HL-60/S4 treated with phorbol 12-myristate 13-acetate at 8.2 ng/mL for 4 days and 3 days (cell line): ENCODE measurements at regions not wholly inside any gene's neighbourhood (a gene's known extent, or its start where the extent isn't known, plus 50 kb on each side); places are given as distances from the start of the nearest gene placed in this dataset.
"Not testable (repeated sequence)": the region's sequence is repeated elsewhere in the genome, so short reads cannot be mapped to it uniquely, and the experiment has no call there.

ENCODE experiments used
- in situ Hi-C: fragments of 300-500 bp; cut with MboI; formaldehyde crosslinking; loops from 2 replicates; pipeline ENCODE4 v1.15.0; 2022; ENCODE audit warnings: low sequenced_read_pairs

DNA sequence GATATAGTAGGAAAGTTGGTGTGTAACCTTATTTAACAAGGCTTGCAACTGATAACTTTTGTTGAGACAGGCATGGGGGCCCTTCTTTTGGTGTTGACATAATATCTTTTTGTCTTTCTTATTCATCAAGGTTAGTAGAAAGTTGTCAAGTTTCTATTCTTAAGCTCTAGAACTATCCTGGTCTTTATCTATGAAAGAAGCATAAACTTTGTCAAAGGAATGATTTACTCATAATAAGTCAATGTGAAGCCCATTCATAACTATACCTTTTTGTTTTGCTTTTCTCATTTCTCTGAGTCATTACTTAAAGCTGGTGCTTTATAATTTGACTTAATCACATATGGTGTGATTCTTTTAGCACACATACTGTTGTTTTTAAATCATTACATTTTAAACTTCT lies 312.4 kb downstream of the UTRN start:
- in situ Hi-C loops = loop anchor here (25.0 kb wide), 1 partner anchor 615 kb away; no protein-coding TSS in a partner anchor

DNA sequence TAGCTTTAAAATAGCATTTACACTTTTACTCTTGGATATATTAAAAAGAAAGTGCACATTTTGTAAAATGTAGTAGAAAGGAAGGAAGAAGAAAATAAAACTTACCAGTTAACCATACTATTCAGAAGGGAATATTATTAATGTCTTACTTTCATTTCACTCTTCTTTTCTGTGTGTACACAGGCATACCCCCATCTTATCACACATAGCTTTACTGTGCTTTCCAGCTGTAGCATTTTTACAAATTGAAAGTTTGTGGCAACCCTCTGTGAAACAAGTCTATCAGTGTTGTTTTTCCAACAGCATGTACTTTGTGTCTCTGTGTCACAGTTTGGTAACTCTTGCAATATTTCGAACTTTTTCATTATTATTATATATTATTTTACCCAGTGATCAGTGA lies 314.5 kb downstream of the UTRN start:
- in situ Hi-C loops = loop anchor here (25.0 kb wide), 1 partner anchor 613 kb away; no protein-coding TSS in a partner anchor

DNA sequence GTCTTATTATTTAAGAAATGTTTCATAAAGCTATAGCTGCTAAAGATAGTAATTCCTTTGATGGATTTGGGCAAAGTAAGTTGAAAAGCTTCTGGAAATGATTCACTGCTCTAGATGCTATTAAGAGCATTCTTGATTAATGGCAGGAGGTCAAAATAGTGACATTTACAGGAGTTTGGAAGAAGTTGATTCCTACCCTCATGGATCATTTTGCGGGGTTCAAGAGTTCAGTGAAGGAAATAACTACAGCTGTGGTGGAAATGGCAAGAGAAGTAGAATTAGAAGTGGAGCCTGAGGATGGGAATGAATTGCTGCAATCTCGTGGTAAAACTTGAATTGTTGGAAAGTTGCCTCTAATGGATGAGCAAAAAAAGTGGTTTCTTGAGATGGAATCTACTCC lies 316.1 kb downstream of the UTRN start:
- in situ Hi-C loops = no loop called here

DNA sequence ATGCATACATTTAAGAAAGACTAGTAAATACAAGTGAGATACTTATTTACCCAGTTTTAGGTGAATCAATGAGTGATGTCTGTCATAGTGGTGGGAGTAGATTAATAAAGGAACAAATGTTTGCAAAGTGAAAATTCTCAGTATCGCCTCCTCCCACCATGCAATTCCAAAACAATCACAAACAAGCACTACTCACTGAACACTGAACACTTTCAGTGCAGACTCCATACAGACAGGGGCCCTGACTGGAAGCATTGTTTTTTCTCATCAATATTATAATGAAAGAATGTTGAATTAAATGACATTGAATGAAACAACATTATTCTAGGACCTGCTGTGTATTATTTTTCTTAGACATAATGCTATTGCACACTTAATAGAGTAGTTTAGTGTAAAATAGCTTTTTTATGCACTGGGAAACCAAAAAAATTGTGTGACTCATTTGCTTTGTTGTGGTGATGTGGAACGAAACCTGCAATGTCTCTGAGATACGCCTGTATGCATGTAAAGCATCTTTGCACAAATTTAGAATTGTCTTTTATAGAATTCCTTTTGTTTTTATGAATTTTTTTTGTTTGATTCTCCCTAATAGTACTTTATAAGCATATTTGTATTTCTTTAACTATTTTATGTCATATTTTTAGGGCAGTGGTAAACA lies 317.5 kb downstream of the UTRN start:
- in situ Hi-C loops = no loop called here

DNA sequence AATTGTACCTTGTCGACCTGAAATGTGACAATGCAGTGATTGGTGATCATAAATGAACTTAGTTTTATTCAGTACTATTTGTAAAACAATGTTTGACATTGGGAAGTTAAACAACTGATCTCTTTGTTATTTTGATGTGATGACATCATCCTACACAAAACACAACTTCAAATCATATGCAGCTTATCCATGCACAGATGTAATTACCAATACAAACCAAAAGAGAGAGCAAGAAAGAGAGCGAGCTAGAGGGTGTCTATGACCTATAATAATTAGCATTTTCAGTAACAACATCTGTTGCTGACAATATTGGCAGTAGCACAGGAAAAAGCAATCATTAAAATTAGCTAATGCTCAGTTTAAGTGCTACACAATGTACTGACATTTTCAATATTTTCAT lies 320.9 kb downstream of the UTRN start:
- in situ Hi-C loops = no loop called here

DNA sequence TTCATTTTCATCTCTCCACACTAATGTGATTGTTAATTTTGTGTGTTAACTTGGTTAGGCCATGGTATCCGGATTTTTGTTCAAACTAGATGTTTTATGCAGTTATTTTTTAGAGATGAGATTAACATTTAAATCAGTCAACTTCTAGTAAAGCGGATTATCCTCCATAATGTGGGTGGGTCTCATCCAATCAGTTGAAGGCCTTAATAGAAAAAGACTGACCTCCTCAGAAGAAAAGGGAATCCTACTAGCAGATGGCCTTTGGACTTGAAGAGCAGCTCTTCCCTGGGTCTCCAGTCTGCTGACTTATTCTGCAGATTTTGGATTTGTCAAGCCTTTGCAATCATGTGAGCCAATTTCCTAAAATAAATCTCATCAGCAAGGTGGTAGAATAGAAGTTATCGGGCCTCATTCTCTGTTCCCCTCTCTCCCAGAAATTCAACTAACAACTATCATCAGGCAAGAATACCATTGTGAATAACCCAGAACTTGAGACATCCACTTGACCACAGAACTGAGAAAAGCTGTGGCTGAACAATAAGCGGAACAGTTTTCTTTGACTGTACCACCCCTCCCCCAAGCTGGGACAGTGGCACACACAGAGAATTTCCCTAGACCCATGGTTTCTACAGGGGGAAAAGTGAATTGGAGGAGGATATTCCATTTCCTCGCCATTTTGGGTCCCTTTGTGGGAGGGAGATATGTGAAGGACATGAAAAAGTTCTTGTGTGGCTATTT lies 323.0 kb downstream of the UTRN start:
- in situ Hi-C loops = no loop called here

DNA sequence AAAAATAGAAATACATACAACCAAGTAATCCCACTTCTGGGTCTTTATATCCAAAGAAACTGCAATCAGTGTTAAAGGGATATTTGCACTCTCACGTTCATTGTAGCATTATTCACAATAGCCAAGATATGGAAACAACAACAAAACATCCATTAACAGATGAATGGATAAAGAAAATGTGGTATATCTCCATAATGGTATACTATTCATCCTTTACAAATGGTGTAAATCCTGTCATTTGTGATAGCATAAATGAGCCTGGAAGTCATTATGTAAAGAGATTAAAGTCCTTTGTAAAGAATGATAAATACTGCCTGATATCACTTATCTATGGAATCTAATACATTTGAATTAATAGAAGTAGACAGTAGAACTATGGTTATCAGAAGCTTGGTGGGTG lies 327.7 kb downstream of the UTRN start:
- in situ Hi-C loops = no loop called here

DNA sequence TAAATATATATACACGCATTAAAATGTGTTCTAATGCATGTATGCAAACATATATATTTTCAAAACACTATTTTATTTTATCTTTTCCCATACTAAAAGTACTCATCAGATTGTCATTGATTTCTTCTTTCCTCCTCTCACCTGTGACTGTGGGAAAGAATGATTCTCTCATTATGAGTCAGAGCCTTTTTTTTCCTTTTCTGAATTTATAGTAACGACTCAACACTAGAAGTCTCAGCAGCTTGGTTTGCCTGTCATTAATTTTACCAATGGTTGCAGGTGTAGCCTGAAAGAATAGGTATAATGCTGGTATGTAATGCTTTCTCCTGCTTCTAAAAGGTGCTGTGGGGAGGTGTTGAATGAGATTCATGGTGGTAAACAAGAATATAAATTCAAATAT lies 328.7 kb downstream of the UTRN start:
- in situ Hi-C loops = no loop called here

DNA sequence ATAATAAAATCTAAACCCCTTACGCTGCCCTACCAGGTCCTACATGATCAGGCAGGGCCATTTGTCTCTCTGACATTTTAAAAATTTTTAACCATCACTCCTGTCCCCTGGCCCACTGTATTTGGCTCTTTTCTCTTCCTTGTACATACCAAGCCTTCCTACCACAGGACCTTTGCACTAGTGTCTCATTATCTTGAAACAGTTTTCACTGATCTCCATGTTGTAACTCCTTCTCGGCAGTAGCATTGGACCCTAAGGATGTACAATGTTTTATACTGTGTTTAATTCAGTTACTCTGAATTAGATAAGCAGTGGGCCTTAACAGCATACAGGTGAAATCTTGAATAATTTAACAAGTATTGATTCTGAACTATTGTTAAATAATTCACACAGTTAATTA lies 330.7 kb downstream of the UTRN start:
- in situ Hi-C loops = no loop called here

DNA sequence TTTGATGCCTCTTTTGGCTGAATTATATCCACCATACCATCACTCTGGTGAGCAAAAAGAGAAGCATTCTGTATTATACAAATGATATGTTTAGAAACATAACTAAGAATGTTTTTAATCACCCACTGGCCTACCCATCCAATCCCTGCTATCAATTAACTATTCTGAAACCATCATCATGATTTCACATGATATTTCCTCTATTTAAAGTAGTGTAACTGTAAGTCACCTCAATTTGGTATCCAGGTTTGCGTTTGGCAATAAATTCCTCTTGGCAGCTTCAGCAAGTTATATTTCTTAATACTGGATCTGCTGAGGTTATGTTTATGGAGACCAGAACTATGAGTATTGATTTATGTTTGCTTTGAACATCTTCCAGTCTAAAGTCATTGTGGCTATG lies 332.1 kb downstream of the UTRN start:
- in situ Hi-C loops = no loop called here

DNA sequence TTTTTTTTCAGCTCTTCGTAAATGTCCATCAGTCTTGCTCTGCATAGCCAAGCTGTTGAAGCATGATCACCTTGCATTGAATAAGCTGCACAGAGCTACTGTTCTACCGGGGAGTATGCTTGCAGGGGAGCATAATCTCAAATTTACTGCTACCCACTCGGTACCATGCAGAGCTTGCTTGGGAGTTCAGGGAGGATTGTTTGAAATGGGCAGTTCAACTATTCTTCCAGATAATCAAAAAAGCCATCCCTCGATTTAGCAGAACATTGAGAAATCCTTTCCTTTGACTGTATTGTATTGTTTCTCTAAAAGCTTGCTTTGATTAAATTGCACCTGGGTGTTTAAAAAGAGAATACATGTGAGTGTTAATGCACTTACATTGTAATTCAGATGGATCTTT lies 332.6 kb downstream of the UTRN start:
- in situ Hi-C loops = no loop called here

DNA sequence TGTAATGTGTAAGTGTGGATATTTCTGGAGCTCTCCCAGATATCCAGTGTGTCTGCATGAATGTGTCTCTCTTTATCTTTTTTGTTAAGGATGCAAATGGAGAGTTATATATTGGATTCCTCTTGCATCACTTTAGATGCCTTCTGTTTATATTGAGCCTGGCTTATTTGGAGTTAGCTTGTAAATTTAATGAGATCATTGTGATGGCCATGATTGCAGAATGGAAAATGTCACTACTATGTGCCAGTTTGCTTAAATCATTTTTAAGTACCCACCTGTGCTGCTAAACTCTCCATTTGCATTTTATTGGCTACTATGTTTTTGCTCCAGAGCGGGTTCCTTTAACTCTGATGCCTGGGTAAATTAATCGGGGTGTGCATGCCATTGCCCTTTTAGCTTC lies 334.8 kb downstream of the UTRN start:
- in situ Hi-C loops = no loop called here

DNA sequence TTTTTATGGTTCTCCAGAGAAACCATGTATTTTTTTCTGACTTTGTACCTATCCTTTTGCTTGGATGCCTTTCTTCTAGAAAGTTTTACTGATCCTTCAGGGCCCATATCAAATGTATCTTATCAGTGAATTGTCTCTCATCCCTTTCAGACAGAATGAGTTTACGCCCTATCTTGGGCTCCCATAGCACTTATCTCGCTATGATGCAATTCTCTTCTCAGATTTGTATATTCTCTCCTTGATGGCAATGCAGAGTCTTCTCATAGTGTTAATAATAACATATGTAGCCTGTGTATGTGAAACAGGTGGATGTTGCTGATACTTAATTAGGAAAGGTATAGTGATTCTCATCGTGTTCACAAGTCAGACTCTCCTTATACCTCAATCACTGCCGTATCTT lies 336.2 kb downstream of the UTRN start:
- in situ Hi-C loops = no loop called here

DNA sequence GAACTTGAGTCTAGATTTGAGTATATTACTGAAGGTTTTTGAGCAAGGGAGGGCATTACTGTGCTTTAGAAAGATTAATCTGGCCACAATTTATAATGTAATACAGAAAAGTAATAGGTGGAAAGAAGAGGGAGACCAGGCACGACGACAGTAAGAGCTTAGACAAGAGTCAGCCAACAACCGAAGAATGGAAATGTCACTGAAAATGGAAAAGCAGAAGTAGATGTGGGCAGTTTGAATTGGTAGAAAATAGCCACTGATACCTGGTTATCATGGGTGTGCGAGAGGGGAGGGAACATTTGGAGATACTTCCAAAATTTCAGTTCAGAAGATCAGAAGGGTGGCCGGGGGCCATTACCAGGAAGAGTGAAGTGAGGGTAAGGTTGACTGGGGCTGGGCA lies 339.1 kb downstream of the UTRN start:
- in situ Hi-C loops = no loop called here

DNA sequence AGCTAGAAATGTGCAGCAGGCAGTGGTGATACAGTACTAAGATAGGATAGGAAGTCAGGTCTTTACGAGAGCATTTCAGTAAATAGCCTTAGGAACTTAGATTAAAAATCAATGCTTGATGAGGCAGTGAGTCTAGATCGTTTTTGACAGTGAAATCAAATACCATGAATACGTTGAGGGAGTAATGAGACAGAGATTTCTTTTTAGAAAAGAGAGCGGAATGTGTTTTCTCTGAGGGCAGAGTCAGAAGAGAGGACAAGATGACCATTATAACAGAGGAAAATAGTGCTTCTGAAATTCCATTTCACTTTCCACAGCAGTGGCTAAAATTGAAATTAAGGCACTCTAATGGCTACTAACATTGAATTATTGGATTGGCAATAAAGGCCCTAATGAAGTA lies 339.6 kb downstream of the UTRN start:
- in situ Hi-C loops = no loop called here

DNA sequence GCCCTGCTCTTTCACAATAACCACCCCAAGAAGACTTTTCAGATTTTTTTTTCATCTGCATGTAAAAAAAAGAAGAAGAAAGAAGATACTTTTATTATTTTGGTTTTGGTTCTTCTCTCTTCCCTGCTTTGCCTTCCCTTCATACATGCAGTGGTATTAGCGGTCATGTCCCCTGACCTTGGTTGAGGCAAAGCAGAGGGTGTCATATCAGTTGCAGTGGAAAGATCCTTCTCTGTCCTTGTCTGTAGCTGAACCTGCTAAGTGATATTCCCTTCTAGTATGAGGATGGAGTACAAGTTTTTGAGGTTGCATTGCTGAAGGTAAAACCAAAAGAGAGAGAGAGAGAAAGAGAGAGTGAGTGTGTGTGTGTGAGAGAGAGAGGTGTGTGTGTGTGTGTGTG lies 345.7 kb downstream of the UTRN start:
- in situ Hi-C loops = no loop called here

DNA sequence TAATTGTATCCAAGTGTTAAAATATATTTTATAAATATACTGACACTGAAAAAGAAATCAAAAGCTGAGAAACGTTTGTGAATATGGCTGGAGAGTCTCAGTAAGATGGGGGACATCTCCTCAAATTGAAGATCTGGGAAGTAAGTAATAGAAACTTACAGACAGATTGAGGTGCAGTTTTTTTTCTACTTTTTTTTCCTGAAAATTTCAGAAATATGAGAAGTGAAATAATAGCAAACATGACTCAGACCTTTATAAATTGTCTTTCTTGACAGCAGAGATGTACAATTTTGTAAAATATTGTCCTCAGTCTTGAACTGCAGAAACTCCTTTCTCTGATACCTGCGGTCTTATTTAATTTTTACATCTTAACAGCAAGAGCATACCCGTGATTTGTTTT lies 347.1 kb downstream of the UTRN start:
- in situ Hi-C loops = no loop called here

DNA sequence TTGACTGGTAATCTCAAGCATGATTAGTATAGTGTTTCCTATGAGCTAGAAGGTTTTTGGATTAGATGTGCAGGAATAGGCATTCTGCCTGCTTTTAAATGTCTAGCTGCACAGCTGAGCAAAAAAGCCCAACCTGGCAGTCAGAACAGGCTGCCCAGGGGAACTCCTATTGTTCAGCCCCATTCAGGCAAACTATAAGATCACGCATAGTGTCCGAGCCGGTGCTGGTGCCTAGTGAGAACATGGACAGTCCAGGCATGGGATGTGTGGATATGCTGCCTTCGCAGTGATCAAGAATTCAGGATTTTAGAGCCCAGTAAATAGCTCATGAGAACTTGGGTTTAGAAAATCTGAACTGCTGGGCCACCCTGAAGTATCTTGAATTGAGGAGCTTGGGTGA lies 348.8 kb downstream of the UTRN start:
- in situ Hi-C loops = no loop called here

DNA sequence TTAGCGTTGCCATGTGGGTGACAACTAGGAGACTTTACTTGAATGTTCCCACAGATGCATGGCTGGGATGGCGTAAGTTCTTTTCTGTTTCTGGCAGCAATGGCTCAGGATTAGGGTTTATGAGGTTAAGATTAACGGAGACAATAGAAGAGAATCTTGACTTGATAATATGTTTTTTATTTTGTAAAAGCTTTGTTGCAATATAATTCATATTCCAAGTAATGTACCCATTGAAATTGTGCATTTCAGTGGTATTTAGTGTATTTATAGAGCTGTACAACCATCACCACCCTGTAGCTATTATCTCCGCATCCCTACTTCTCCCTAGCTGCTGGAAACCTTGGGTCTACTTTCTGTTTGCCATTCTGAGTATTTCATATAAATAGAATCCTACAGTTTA lies 349.2 kb downstream of the UTRN start:
- in situ Hi-C loops = no loop called here

DNA sequence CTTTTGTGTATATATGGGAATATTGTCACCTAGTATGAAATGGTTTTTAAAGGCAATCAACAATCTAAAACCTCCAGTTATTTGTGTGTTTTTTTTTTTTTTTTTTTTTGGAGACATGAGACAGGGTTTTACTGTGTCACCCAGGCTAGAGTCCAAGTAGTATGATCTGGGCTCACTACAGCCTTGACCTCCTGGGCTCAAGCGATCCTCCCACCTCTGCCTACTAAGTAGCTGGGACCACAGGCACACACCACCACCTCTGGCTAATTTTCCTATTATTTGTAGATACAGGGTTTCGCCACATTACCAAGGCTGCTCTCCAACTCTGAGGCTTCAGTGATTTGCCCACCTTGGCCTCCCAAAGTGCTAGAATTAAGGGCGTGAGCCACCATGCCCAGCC lies 349.9 kb downstream of the UTRN start:
- in situ Hi-C loops = no loop called here

DNA sequence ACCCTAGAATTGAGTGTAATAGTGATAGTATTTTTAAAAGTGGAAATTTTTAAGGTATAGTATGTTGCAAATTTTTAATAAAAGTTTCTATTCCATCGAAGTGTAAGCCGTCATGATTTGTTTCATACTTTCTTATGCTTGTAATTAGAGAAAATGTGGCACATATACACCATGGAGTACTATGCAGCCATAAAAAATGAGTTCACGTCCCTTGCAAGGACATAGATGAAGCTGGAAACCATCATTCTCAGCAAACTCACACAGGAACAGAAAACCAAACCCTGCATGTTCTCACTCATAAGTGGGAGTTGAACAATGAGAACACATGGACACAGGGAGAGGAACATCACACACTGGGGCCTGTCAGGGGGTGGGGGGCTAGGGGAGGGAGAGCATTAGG lies 350.9 kb downstream of the UTRN start:
- in situ Hi-C loops = not testable (repeated sequence)

DNA sequence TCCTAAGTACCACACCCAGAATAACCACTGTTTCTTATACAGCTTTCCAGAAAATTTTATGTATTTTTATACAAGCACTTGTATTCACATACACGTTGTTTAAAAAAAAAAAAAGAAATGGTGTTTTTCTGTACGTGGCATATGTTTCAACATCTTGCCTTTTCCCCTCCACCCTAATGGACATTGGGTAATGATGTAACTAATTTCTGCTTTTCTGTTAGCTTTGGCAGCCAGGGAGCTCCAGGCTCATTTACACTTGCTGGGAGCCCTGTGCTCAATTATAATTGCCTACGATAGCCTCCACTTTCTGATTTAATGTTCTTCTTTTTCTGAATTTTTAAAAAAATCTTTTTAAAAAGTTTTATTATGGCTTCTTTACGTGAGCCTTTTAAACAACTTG lies 352.4 kb downstream of the UTRN start:
- in situ Hi-C loops = no loop called here

DNA sequence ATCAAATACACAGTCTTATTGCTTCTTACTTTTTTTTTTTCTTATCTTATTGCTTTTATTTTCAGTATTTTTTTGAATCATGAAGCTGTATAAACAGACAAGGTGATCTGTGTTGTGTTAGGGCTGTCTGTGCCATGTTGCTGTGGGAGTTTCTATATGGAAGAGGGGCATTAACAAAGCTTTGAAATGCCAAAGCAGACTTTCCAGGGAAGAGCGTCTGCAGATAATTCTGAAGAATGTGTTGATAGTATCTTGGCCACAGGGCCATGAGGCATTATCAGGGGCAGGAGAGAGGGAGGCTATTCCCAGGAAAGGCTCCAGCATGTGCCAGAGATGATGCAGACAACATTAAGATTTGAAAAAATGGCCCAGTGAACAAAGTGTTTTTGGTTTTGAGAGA lies 354.5 kb downstream of the UTRN start:
- in situ Hi-C loops = no loop called here
